A673 (cell line): ENCODE measurements at regions not wholly inside any gene's neighbourhood (a gene's known extent, or its start where the extent isn't known, plus 50 kb on each side); places are given as distances from the start of the nearest gene placed in this dataset.
"Not testable (repeated sequence)": the region's sequence is repeated elsewhere in the genome, so short reads cannot be mapped to it uniquely, and the experiment has no call there.

ENCODE experiments used
- BruUV-seq: library from RNA; stranded (reverse); fragments of 400-500 nt; replicated peaks from 2 replicates; lab custom pipeline; 2021; lab: Mats Ljungman, UMichigan
- CTCF ChIA-PET: fragments of 300-600 bp; sonication (Branson Sonifier 250); formaldehyde crosslinking; loops from one replicate; lab custom pipeline; 2022; ENCODE audit warnings: antibody characterized with exemption; lab: Charles Lee
- POLR2A ChIA-PET: fragments of 300-600 bp; sonication (Branson Sonifier 250); formaldehyde crosslinking; loops from one replicate; lab custom pipeline; 2022; ENCODE audit warnings: antibody characterized with exemption; ENCODE audit not compliant: low non-redundant PET; lab: Charles Lee
- DNase-seq: peaks from one replicate; pipeline ENCODE4 v3.0.0-alpha.2; 2015; ENCODE audit warnings: low spot score
- H3K27ac ChIP-seq: fragments of 200-600 bp; sonication (generic); 2 replicates; pipeline ENCODE4 v1.5.1; 2016; ENCODE audit warnings: mixed run types, low read depth, mild to moderate bottlenecking, mixed read lengths, antibody characterized with exemption, low read length; ENCODE audit not compliant: poor library complexity, severe bottlenecking
- H3K27me3 ChIP-seq: fragments of 200-600 bp; sonication (generic); replicated peaks from 2 replicates; pipeline ENCODE4 v1.6.1; 2017; ENCODE audit warnings: mixed run types, low read depth, mild to moderate bottlenecking, mixed read lengths, antibody characterized with exemption, low read length; ENCODE audit not compliant: insufficient read depth, poor library complexity
- H3K36me3 ChIP-seq: fragments of 200-600 bp; sonication (generic); 2 replicates; pipeline ENCODE4 v1.6.1; 2016; ENCODE audit warnings: mixed run types, mild to moderate bottlenecking, mixed read lengths, antibody characterized with exemption, low read length; ENCODE audit not compliant: insufficient read depth, poor library complexity, severe bottlenecking
- H3K4me1 ChIP-seq: fragments of 200-600 bp; sonication (generic); 2 replicates; pipeline ENCODE4 v1.6.1; 2017; ENCODE audit warnings: mixed run types, mild to moderate bottlenecking, mixed read lengths, antibody characterized with exemption, low read length; ENCODE audit not compliant: insufficient read depth, poor library complexity, severe bottlenecking
- H3K4me3 ChIP-seq: fragments of 200-600 bp; sonication (generic); 2 replicates; pipeline ENCODE4 v1.5.1; 2016; ENCODE audit warnings: low read depth, mixed run types, mild to moderate bottlenecking, mixed read lengths, low read length; ENCODE audit not compliant: poor library complexity, severe bottlenecking
- H3K9me3 ChIP-seq: fragments of 200-600 bp; sonication (generic); 2 replicates; pipeline ENCODE4 v1.6.1; 2016; ENCODE audit warnings: mixed run types, low read depth, mild to moderate bottlenecking, mixed read lengths, antibody characterized with exemption, low read length; ENCODE audit not compliant: poor library complexity, severe bottlenecking
- CTCF ChIP-seq: fragments of 300-800, 200-600 bp; sonication (generic); conservative IDR thresholded peaks from 2 replicates; pipeline ENCODE4 v1.5.1; 2017; ENCODE audit warnings: low read depth, mild to moderate bottlenecking, antibody characterized with exemption, low read length, moderate library complexity, mixed read lengths
- EZH2 ChIP-seq: fragments of 200-600 bp; sonication (generic); IDR thresholded peaks from 2 replicates; pipeline ENCODE4 v1.6.1; 2017; ENCODE audit warnings: borderline replicate concordance, low read depth, mild to moderate bottlenecking, mixed read lengths, antibody characterized with exemption, low read length; ENCODE audit not compliant: poor library complexity, severe bottlenecking
- intact Hi-C: fragments of 100-400 bp; cut with micrococcal nuclease; formaldehyde crosslinking; loops from one replicate; pipeline ENCODE4 v1.10.0; 2022; ENCODE audit not compliant: unreplicated experiment

GRCh38 chr2:38483776-38484501, 106.9 kb upstream of the ATL2 start:
- intact Hi-C loops, result no loop called here
- Histone ChIP-seq H3K9me3 (peaks cover 6% of the 10 kb centered on the region), H3K36me3 (no peaks in the 10 kb centered on the region), H3K4me3 (no peak overlapping the region), H3K4me1 (no peaks in the 10 kb centered on the region), H3K27me3 (no peaks in the 10 kb centered on the region), H3K27ac (no peak overlapping the region)
- TF ChIP-seq CTCF (no peak), EZH2 (no peak)
- BruUV-seq, result no TSS peak
- DNase-seq, result no peak
- ChIA-PET CTCF (no interaction called here), POLR2A (no interaction called here)

- intact Hi-C loops, H3K4me1 ChIP-seq, H3K27me3 ChIP-seq, CTCF ChIA-PET, POLR2A ChIA-PET, H3K4me3 ChIP-seq, H3K36me3 ChIP-seq, BruUV-seq, H3K27ac ChIP-seq, H3K9me3 ChIP-seq, DNase-seq: not testable (repeated sequence)
These were observed 105.6 kb upstream of the ATL2 start for GRCh38 chr2:38482710-38483109.

GRCh38 chr2:38480617-38481016, 103.5 kb upstream of the ATL2 start:
- TF ChIP-seq EZH2 (no peak), CTCF (no peak)
- H3K27ac ChIP-seq, result no peak overlapping the region
- CTCF ChIA-PET, result no interaction called here
- no peak for DNase-seq
- peaks cover 6% of the 10 kb centered on the region for H3K9me3 ChIP-seq
- no peak overlapping the region for H3K4me3 ChIP-seq
- no peaks in the 10 kb centered on the region for H3K4me1 ChIP-seq
- POLR2A ChIA-PET, result no interaction called here
- BruUV-seq, result no TSS peak
- no peaks in the 10 kb centered on the region for H3K36me3 ChIP-seq
- intact Hi-C loops, result no loop called here
- H3K27me3 ChIP-seq, result no peaks in the 10 kb centered on the region

GRCh38 chr2:38477006-38477405, 99.9 kb upstream of the ATL2 start:
- BruUV-seq, result no TSS peak
- Histone ChIP-seq H3K36me3 (no peaks in the 10 kb centered on the region), H3K4me3 (no peak overlapping the region), H3K27me3 (no peaks in the 10 kb centered on the region), H3K9me3 (peaks cover 6% of the 10 kb centered on the region), H3K4me1 (peaks cover 12% of the 10 kb centered on the region), H3K27ac (no peak overlapping the region)
- ChIA-PET POLR2A (no interaction called here), CTCF (no interaction called here)
- TF ChIP-seq EZH2, result no peak
- no peak for TF ChIP-seq CTCF
- no peak for DNase-seq
- intact Hi-C loops, result no loop called here
